ENCODE measurements at regions not wholly inside any gene's neighbourhood (a gene's known extent, or its start where the extent isn't known, plus 50 kb on each side); places are given as distances from the start of the nearest gene placed in this dataset.
"Not testable (repeated sequence)": the region's sequence is repeated elsewhere in the genome, so short reads cannot be mapped to it uniquely, and the experiment has no call there.

GRCh38 chr7:81525841-81526240, 244.0 kb downstream of the HGF start:
- no peak for DNase-seq

- DNase-seq: no peak
Measured at GRCh38 chr7:81519886-81520285, 250.0 kb downstream of the HGF start.

GRCh38 chr7:81516898-81517297, 252.9 kb downstream of the HGF start:
- DNase-seq: no peak

- DNase-seq: no peak
Measured at GRCh38 chr7:81515009-81515408, 254.8 kb downstream of the HGF start.

- DNase-seq: no peak
Measured at GRCh38 chr7:81514546-81514945, 255.3 kb downstream of the HGF start.

- DNase-seq: no peak
Measured at GRCh38 chr7:81510122-81510521, 259.7 kb downstream of the HGF start.

GRCh38 chr7:81507221-81507620, 262.6 kb downstream of the HGF start:
- DNase-seq: no peak

- no peak for DNase-seq
Measured at GRCh38 chr7:81506609-81507008, 263.2 kb downstream of the HGF start.

GRCh38 chr7:81503771-81504170, 266.1 kb downstream of the HGF start:
- DNase-seq: no peak

GRCh38 chr7:81503336-81503735, 266.5 kb downstream of the HGF start:
- no peak for DNase-seq

GRCh38 chr7:81501220-81501619, 268.6 kb downstream of the HGF start:
- DNase-seq: no peak

- no peak for DNase-seq
Measured at GRCh38 chr7:81500631-81501030, 269.2 kb downstream of the HGF start.

- DNase-seq: no peak
Measured at GRCh38 chr7:81499262-81500116, 270.4 kb downstream of the HGF start.

GRCh38 chr7:81498176-81498575, 271.7 kb downstream of the HGF start:
- no peak for DNase-seq

GRCh38 chr7:81492910-81493309, 276.9 kb downstream of the HGF start:
- no peak for DNase-seq

- DNase-seq: no peak
Measured at GRCh38 chr7:81492240-81492639, 277.6 kb downstream of the HGF start.

- DNase-seq: no peak
Measured at GRCh38 chr7:81491573-81491972, 278.3 kb downstream of the HGF start.

- DNase-seq: no peak
Measured at GRCh38 chr7:81488210-81488609, 281.6 kb downstream of the HGF start.

GRCh38 chr7:81487516-81487915, 282.3 kb downstream of the HGF start:
- no peak for DNase-seq

- no peak for DNase-seq
Measured at GRCh38 chr7:81484261-81484660, 285.6 kb downstream of the HGF start.

GRCh38 chr7:81482600-81483186, 287.2 kb downstream of the HGF start:
- no peak for DNase-seq

- DNase-seq: no peak
Measured at GRCh38 chr7:81478664-81479063, 291.2 kb downstream of the HGF start.

GRCh38 chr7:81478201-81478600, 291.6 kb downstream of the HGF start:
- DNase-seq: not testable (repeated sequence)

- DNase-seq: no peak
Measured at GRCh38 chr7:81473236-81473635, 296.6 kb downstream of the HGF start.

All from stimulated activated CD8-positive, alpha-beta memory T cell treated with anti-CD3 and anti-CD28 coated beads, Interleukin-4, amount 100 ng/mL, for 48 hours (primary cell).